GM19035 (cell line): ENCODE measurements at regions not wholly inside any gene's neighbourhood (a gene's known extent, or its start where the extent isn't known, plus 50 kb on each side); places are given as distances from the start of the nearest gene placed in this dataset.
A peak's percentile ranks its signal among the peaks of the same experiment; 100 is the strongest.

ENCODE experiments used
- ATAC-seq: cut with Tn5 transposase; IDR thresholded peaks from one replicate; pipeline ENCODE4 v1.9.1; 2021; ENCODE audit not compliant: unreplicated experiment

DNA sequence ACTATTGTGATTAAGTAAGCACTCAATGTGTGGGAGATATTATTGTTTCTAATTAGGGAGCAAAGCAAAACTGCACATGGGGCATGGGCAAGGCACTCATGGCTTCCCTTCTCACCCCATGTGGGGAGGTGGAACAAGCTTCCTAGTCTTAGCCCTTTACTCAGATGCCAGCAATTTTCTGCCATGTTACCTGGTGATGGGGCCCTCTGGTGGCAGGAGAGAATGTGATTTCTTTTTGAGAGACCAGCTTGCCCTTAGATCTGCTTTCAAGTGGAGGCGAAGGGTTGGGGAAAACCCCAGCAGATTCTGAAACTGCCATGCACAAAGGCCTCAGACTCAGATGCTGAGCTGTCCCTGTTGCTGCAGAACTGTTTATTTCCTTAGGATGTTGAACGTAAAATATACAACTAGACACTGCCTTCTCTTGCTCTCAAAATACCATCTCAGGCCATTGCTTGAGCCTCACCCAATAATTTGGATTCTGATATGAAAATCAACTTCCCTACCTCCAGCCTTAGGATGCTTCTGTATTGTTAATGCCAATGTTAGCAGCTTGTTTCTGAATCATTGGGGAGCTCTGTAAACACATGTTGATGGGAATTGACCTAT, 130.2 kb upstream of the TPRG1 start:
- peak; percentile 100 for ATAC-seq

- no peak for ATAC-seq
Observed at GRCh38 chr3:189042832-189043231, 128.9 kb upstream of the TPRG1 start.

GRCh38 chr3:189049458-189050236, 122.1 kb upstream of the TPRG1 start:
- no peak for ATAC-seq

- no peak for ATAC-seq
Observed at GRCh38 chr3:189053322-189053721, 118.4 kb upstream of the TPRG1 start.

DNA sequence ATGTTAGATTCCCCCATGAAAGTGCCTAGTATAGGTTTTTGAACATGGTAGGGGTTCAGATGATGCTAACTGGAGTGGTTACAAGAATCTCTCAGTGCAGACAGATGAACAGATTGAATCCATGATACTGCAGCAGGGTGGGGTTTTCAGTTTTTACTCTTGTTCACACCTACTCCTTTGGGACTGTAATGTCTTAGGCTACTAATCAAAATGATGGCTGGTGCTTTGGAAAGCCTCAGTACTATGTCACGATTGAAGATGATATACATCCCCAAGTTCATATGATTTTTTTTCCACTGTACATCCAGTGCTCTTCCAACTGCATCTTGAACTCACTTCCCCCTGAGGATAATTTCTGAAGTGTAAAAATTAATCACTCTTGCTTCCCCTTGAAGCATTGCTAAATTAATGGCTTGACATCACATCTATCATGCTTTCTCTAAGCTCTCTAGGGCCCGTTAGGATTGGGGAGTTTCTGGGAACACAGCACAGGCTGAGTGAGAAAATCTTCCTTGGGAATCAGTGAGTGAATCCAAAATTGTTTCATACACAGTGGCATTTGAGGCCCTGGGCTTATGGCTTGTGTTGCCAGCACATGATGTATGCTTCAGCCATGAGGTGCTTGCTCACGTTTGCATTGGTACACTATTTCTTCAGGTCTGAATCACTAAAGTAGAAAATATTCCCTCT, 115.0 kb upstream of the TPRG1 start:
- ATAC-seq: no peak

GRCh38 chr3:189057369-189057768, 114.4 kb upstream of the TPRG1 start:
- ATAC-seq: no peak

DNA sequence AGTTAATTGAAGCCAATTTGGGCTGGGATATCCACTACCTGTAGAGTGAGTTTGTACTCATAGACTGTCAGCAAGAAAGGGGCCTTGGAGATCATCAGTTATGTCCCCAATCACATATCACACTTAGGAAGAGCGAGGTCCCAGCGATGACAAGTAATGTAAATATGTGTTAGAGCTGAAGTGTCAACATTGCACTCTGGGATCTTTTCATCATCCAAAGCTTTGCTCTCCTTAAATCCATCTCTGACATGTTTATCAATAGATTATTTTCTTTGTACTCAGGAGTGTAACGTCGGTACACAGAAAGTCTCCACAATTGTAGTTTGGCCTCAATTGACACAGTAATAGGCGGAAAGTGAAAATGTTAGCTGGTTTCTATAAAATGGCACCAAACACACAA, 113.7 kb upstream of the TPRG1 start:
- ATAC-seq: no peak

- no peak for ATAC-seq
Observed at GRCh38 chr3:189070965-189071364, 100.8 kb upstream of the TPRG1 start.

DNA sequence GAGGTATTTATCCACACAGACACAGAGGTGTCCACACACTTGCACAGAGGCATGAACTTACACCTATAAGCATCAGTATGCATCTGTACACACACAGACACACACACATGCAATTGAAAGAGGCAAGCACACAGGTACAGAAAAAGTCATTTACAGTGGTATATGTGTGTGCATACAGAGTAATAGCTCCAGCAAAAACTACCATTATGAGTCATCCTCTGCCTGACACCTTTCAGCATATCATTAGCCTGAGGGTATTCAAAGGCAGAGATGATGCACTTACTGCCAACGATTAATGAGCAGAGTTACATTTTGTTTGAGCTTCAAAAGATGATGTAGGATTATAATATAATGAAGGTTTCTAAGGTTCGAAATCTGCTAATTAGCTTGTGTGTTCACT, 100.3 kb upstream of the TPRG1 start:
- ATAC-seq: no peak

GRCh38 chr3:189076449-189076848, 95.3 kb upstream of the TPRG1 start:
- ATAC-seq: no peak

DNA sequence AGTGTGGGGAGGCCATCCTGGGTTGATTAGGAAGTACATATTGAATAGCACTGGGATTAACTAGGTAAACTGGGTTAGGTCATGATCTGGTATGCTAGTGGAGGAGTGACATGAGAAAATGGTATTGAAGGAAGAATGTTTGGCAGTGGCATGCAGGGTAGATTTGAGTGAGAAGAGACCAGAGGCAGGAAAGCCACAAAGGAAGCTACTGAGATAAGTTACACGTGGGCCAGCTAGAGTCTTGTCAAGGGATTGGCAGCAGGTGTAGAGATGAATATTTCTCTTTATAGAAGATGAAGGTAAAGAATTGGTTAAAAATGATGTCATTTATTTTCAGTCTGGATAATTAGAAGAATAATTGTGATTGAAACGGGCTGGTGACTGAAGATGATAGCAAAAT, 91.0 kb upstream of the TPRG1 start:
- no peak for ATAC-seq

DNA sequence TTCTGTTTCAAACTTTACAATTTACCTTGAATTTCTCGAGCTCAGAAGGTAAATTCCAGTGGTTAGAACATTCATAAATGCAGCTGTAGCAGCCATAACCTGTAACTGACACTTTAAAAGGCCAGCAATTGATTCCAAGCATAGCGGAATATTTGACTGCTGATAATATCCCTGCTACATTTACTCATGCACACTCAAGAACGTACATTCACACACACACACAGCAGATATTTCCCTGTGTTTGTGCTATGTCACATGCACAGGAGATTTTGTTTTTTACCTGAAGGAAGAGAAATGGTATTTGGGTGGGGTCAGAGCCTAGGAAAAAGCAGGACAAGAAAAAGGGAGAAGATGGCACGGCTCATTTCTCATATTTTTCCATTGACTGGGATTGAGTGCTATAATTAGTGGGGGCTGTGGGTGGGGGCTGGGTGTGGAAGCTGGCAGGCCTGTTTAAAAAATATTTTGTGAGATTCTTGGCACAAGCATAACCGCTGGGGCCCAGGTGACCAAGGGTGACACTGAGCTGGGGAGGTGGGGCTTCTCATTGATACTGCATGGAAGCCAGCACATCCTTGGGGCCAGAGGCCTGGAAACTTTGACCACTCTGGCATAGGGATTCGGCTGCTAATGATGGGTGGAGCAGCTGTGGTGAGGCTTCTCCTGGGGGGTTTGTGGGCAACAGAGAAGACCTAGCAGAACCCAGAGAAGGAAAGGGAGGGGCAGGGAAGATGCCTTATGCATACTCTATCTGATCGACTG, 88.9 kb upstream of the TPRG1 start:
- no peak for ATAC-seq

GRCh38 chr3:189084620-189085019, 87.2 kb upstream of the TPRG1 start:
- no peak for ATAC-seq

DNA sequence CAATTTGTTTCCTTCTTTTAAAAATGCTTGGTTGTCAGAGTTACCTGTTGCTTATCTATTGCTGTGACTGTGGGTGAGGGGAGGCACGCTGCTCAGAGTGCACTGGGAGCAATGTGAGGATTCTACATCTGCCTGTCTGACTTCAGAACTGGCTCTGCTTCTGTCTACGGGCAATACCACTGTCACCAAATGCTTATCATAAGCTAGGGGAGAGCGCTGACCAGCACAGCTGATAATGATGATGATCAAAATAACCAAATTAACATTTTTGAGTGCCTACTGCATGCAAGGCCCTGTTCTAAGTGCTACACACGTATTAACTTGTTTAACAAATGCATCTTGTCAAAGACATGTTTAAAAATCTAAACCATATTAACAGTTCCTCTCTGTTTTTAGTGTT, 79.2 kb upstream of the TPRG1 start:
- no peak for ATAC-seq

DNA sequence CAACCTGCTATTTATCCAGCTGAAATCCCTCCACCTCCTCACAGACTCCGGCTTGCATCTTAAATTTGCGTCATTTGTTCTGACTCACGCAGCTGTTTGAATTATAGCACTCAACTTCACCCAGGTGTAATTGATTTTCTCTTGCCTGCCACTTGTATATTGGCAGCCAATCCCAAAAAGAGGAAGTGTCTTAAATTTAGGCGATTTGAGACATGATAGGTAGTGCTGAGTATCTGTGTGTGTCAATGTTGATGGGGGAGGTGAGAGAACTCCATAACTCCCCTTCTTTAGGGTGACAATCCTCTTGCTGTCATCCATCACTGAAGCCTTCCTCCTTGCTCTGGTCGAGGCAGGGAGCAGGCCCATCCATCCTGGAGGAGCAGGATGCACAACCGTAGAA, 77.2 kb upstream of the TPRG1 start:
- ATAC-seq: no peak

GRCh38 chr3:189096092-189096491, 75.7 kb upstream of the TPRG1 start:
- ATAC-seq: no peak

GRCh38 chr3:189099031-189099471, 72.7 kb upstream of the TPRG1 start:
- ATAC-seq: no peak

GRCh38 chr3:189099505-189100290, 72.1 kb upstream of the TPRG1 start:
- no peak for ATAC-seq

DNA sequence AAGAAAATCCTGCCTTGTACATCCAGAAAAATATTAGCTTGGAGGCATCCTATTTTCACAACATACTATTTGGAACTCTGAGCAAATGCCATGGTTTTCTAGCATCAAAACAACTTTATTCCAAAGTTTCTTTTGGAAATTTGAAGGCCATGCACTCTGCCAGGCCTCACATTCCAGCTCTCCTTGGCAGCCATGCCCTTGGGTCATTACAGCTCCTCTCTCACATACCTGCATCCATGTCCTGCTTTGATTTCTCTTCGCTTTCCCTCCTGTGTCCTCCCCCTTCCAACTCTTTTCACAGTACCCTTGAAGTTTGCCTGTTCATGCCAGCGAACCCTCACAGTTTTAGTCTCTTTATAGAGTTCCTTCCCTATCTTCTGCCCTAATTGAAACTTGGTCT, 70.9 kb upstream of the TPRG1 start:
- ATAC-seq: no peak

- ATAC-seq: no peak
Observed at GRCh38 chr3:189101594-189101993, 70.2 kb upstream of the TPRG1 start.

- no peak for ATAC-seq
Observed at GRCh38 chr3:189103208-189103607, 68.6 kb upstream of the TPRG1 start.
